HCT116 (cell line): ENCODE measurements at regions not wholly inside any gene's neighbourhood (a gene's known extent, or its start where the extent isn't known, plus 50 kb on each side); places are given as distances from the start of the nearest gene placed in this dataset.
"Not testable (repeated sequence)": the region's sequence is repeated elsewhere in the genome, so short reads cannot be mapped to it uniquely, and the experiment has no call there.

Experiments used
- EZH2 ChIP-seq: fragments of 200-600 bp; sonication (generic); IDR thresholded peaks from 2 replicates; pipeline ENCODE4 v1.6.1; 2017; ENCODE audit warnings: antibody characterized with exemption, mixed run types
- POLR2A ChIP-seq: IDR thresholded peaks from 2 replicates; pipeline ENCODE4 v1.7.0; 2011; ENCODE audit warnings: borderline replicate concordance; ENCODE audit not compliant: insufficient read depth, insufficient read length; ENCODE audit errors: extremely low read depth
- POLR2AphosphoS5 ChIP-seq: IDR thresholded peaks from 2 replicates; pipeline ENCODE4 v1.6.1; 2011; ENCODE audit warnings: mild to moderate bottlenecking, low read depth, low read length, moderate library complexity
- SIN3A ChIP-seq: IDR thresholded peaks from 2 replicates; pipeline ENCODE4 v1.6.1; 2012; ENCODE audit warnings: low read depth
- SP1 ChIP-seq: IDR thresholded peaks from 2 replicates; pipeline ENCODE4 v1.6.1; 2012; ENCODE audit warnings: low read depth
- ZFX ChIP-seq: fragments of 450-650 bp; IDR thresholded peaks from 2 replicates; pipeline ENCODE4 v1.6.1; 2017
- TF ChIP-seq, protein P1 (sequence below): IDR thresholded peaks from 2 replicates; pipeline ENCODE4 v1.6.1; 2012
- TF ChIP-seq, protein P2 (sequence below), 3 experiments: fragments of 200-600 bp in 1 of 3; sonication (generic) in 1 of 3; IDR thresholded peaks in 2 of 3; conservative IDR thresholded peaks in 1 of 3; 2 replicates each; pipeline ENCODE4 v1.5.1; 2012 to 2017; ENCODE audit warnings: low read depth in 2 of 3, low read length in 2 of 3, antibody characterized with exemption in 1 of 3, borderline replicate concordance in 1 of 3, control low read depth in 1 of 3, mild to moderate bottlenecking in 1 of 3, mixed read lengths in 1 of 3, mixed run types in 1 of 3, moderate library complexity in 1 of 3; ENCODE audit not compliant: insufficient read depth in 1 of 3
- TF ChIP-seq, protein P3 (sequence below): IDR thresholded peaks from 2 replicates; pipeline ENCODE4 v1.6.1; 2012

DNA sequence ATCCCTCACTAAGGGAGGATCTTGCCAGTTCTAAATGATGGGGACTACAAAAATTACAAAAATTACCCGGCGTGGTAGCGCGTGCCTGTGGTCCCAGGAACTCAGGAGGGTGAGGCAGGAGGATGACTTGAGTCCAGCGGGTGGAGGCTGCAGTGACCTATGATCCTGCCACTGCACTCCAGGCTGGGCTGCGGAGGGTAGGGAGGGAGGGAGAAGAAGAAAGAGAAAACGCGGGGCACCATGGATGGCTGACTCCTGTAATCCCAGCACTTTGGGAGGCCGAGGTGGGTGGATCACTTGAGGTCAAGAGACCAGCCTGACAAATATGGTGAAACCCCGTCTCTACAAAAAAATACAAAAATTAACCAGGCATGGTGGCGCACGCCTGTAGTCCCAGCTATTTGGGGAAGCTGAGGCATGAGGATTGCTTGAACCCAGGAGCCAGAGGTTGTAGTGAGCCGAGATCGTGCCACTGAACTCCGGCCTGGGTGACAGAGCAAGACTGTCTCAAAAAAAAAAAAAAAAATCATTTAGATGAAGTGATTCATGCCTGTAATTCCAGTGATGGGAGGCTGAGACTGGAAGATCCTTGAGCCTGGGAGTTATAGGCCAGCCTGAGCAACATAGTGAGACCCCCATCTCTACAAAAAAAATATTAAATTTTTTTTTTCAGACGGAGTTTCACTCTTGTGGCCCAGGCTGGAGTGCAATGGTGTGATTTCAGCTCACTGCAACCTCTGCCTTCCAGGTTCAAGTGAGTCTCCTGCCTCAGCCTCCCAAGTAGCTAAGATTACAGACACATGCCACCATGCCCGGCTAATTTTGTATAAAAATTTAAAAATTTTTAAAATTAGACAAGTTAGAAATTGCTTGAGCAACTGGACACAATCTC lies 95.2 kb upstream of the METTL9 start:
- TF ChIP-seq, protein P1, sequence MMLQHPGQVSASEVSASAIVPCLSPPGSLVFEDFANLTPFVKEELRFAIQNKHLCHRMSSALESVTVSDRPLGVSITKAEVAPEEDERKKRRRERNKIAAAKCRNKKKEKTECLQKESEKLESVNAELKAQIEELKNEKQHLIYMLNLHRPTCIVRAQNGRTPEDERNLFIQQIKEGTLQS = not testable (repeated sequence)
- TF ChIP-seq, protein P2, sequence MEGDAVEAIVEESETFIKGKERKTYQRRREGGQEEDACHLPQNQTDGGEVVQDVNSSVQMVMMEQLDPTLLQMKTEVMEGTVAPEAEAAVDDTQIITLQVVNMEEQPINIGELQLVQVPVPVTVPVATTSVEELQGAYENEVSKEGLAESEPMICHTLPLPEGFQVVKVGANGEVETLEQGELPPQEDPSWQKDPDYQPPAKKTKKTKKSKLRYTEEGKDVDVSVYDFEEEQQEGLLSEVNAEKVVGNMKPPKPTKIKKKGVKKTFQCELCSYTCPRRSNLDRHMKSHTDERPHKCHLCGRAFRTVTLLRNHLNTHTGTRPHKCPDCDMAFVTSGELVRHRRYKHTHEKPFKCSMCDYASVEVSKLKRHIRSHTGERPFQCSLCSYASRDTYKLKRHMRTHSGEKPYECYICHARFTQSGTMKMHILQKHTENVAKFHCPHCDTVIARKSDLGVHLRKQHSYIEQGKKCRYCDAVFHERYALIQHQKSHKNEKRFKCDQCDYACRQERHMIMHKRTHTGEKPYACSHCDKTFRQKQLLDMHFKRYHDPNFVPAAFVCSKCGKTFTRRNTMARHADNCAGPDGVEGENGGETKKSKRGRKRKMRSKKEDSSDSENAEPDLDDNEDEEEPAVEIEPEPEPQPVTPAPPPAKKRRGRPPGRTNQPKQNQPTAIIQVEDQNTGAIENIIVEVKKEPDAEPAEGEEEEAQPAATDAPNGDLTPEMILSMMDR (IDR thresholded peaks at IDR 0.05 in 2 of 3, conservative IDR thresholded peaks at IDR 0.05 in 1 of 3; ENCODE audit: borderline replicate concordance in 1 of 3, insufficient read depth in 1 of 3, low read depth in 2 of 3, low read length in 2 of 3) = not testable (repeated sequence)
- not testable (repeated sequence) for TF ChIP-seq ZFX, POLR2AphosphoS5, POLR2A, SIN3A, EZH2, SP1
- TF ChIP-seq, protein P3, sequence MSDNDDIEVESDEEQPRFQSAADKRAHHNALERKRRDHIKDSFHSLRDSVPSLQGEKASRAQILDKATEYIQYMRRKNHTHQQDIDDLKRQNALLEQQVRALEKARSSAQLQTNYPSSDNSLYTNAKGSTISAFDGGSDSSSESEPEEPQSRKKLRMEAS = not testable (repeated sequence)
